GM12873 (cell line): ENCODE measurements at regions not wholly inside any gene's neighbourhood (a gene's known extent, or its start where the extent isn't known, plus 50 kb on each side); places are given as distances from the start of the nearest gene placed in this dataset.
A peak's percentile ranks its signal among the peaks of the same experiment; 100 is the strongest.

Source experiments
- CTCF ChIP-seq: IDR thresholded peaks from 2 replicates; pipeline ENCODE4 v1.5.1; 2012; ENCODE audit warnings: low read depth, mild to moderate bottlenecking, moderate library complexity, low read length, control low read depth; ENCODE audit not compliant: insufficient read depth; ENCODE audit errors: missing control alignments

- no peak for TF ChIP-seq CTCF
Measured at GRCh38 chr5:77144837-77145139, 57.7 kb upstream of the ZBED3 start.

DNA sequence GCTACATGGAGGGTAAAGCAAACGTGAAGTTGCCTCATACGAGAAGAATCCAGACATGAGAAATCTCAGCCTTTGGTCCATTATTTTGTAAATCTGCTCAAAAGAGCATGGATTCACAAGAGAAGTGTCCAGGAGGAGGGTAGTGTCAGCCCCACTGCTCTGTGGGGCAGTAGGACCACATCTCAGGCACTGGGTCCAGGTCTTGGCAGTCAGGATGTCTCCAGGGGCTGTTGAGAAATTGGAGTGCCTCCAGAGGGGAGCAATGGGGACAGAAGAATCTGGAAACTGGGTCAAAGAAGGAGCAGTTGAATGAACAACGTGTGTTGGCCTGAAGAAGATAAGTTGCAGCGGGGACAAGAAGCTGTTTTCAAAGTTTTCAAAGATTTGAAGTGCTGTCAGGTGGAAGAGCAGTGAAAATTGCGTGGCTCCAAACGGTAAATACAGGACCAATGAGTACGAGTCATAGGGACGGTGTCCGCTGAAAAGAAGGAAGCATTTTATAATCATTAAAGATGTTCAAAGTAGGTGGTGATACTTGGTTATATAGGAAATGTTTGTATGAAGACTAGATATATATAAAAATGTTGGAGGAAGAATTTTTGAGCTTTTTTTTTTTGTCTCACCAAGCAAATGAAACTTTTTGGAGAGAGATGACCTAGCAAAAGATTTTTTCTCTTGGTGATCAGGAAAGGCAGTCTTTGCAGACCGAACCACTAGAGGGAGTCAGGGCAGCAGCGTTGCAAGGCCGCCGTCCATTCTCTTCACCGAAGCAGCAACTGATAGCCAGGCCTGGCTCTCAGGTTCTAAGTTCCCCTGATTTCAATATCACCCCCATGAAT lies 57.1 kb upstream of the ZBED3 start:
- TF ChIP-seq CTCF = peak; percentile 89

GRCh38 chr5:77140350-77140749 lies 53.3 kb upstream of the ZBED3 start:
- TF ChIP-seq CTCF = no peak

GRCh38 chr5:77139001-77139400 lies 51.9 kb upstream of the ZBED3 start:
- TF ChIP-seq CTCF = no peak
